HuH-7.5 (cell line): ENCODE measurements at regions not wholly inside any gene's neighbourhood (a gene's known extent, or its start where the extent isn't known, plus 50 kb on each side); places are given as distances from the start of the nearest gene placed in this dataset.

Source experiments
- DNase-seq: peaks from one replicate; pipeline ENCODE4 v3.0.0; 2011; ENCODE audit warnings: low spot score

DNA sequence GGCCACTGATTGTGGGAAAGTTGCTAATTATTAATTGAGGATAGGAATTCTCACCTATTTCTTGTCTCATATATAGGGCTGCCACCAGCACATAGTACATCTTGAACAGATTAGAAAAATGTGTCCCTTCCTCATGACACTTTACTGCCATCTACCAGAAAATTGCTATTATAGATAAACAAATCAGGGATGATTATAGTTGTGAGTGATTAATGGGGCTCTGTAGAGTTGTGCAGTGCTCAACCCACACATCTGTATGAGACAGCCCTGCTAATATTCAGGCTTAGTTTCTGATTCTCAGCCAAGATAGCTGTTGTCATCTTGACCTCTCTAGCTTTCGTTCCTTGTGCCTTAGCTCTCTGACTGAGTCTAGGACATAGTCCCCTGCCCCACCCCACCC, 373.3 kb downstream of the TLE4 start:
- DNase-seq, result no peak

- no peak for DNase-seq
Measured at GRCh38 chr9:79940919-79941318, 369.2 kb downstream of the TLE4 start.

DNA sequence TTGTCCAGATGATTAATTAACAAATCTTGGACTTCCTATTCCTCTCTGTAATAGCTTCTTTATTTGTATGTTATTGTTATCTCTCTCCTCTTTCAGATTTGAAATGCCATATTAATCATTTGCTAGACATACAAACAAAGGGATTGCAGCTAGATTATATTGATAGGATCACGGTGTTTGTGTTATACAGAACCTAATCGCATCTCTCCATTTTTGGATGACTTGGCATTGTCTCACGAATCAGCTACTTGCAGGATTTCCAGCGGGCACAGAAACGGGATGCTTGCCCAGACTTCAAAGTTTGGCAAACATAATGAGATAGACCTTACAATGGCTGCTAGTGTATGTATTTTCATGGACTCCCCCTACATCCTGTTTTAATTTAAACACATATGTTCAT, 368.1 kb downstream of the TLE4 start:
- no peak for DNase-seq

- DNase-seq, result no peak
Measured at GRCh38 chr9:79936336-79936735, 364.6 kb downstream of the TLE4 start.

- no peak for DNase-seq
Measured at GRCh38 chr9:79929285-79929684, 357.5 kb downstream of the TLE4 start.

- DNase-seq, result no peak
Measured at GRCh38 chr9:79928661-79929223, 357.0 kb downstream of the TLE4 start.

DNA sequence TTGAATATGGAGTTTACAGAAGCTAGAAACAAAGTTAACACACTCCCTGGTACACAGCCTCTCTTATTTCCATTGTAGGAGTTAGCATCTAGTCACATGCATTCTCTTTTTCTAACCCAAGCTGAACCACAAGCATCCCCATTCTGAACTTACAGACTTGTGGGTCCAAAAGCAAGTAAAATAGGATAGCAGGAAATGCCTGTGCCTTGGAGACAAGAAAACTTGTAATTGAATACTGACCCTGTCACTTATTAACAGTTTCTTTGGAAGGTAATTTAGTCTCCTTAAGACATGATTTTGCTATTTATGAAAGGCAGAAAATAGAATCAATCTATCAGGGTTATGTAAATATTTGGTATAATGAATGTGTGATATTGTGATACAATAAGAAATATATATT, 353.6 kb downstream of the TLE4 start:
- no peak for DNase-seq

- DNase-seq, result no peak
Measured at GRCh38 chr9:79924836-79925235, 353.1 kb downstream of the TLE4 start.

DNA sequence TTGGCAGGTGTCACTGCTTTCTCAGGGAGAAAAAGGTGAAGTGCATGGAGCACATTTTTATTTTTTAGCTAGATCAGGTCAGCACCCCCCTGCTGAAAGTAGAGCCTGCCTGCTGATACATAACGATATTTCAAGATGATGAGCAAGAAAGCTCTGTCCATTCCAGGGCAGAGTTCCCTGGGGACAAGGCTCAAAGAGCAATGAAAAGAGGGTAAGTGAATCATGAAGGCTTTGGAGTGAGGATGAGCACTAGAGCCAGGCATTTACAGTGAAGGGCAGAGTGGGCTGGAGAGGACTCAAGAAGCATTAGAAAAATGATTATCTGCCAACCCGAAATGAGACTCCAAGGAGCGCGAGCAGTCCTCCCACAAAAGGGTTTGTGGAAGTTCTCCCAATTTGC, 345.7 kb downstream of the TLE4 start:
- no peak for DNase-seq

DNA sequence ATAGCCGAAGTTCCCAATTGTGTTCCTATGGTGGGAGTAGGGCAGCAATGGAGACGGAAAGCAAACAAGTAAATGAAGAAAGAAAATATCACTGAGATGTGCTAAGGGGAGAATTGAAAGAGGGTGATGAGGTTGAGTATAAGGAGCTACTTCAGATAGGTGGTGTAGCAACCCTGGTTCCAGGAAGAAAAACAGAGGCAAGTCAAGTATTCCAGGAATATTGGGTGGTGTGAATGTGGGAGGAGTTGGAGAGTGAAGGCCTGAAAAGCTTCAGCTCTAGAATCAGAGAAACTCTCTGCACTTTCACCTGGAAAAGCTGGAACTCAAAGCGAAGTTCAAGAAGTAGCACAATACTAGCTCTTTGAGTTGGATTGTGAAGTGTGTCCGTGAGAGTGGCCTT, 342.1 kb downstream of the TLE4 start:
- DNase-seq, result no peak

DNA sequence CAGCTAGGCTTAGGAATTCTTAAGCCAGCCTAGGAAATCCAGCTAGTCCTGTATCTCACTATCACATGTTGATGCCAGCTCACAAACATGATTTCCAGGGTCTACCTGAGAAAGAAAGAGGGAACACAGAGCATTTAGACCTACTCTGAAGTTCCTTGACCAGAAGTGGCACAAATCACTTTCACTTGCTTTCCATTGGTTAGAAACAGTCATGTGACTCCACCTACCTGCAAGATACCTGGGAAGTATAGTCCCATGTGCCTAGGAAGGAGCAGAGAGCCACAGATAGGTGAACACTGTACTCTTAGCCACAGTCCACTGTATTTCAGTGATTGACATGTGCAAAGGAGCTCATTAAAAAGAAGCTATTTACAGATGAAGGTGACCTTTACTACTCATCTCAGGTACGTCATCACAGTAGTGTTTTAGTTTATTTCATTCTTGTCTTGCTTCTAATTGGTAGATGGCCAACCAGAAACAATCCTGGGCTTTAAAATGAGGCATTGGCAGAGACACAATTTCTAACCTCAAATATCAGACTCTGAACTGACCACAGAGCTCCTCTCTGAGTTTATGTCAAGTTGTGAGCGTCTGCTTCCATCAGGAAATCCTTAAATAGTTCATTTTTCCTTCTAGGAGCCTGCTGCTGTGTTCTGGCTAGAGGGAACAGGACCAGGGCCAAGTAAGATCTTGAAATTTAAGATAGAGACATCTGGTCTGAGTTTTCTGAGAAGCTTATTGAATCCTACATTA, 340.7 kb downstream of the TLE4 start:
- DNase-seq, result no peak

DNA sequence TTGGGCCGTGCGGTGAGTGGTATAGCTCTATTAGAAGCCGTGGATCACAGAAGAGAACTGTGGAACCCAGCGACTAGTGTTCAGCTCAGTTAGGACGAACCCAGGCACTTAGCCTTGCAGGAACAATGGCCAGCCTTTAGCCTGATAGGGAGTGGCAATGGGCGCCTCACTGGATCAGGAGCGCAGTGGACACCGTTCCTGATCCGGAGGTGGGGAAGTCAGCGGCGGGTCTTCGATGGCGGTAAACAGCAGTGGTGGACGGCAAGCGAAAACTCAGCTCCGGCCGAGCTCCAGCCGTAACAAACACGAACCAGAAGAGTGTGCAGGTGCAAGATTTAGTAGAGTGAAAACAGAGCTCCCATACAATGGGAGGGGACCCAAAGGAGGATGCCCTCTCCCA, 340.0 kb downstream of the TLE4 start:
- no peak for DNase-seq

GRCh38 chr9:79902825-79903600, 331.2 kb downstream of the TLE4 start:
- DNase-seq, result no peak

DNA sequence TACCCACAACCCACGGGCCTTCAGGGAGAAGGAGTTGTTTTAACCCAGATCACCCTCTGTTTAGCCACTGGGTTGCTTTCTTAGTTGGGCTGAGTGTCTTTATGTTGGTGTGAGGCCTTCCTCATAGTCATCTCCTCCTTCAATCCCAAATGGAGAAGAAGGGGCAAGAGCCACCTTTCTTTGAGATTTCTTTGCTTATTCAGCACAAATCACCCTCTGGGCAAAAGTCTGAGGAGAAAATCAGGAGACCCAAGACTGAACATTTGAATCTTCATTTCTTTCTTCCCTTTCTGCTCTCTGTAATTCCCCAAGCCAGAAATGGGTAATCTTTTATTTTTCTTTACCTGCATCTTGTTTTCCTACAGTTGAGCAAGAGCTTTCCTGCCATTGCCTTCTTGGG, 329.0 kb downstream of the TLE4 start:
- no peak for DNase-seq

DNA sequence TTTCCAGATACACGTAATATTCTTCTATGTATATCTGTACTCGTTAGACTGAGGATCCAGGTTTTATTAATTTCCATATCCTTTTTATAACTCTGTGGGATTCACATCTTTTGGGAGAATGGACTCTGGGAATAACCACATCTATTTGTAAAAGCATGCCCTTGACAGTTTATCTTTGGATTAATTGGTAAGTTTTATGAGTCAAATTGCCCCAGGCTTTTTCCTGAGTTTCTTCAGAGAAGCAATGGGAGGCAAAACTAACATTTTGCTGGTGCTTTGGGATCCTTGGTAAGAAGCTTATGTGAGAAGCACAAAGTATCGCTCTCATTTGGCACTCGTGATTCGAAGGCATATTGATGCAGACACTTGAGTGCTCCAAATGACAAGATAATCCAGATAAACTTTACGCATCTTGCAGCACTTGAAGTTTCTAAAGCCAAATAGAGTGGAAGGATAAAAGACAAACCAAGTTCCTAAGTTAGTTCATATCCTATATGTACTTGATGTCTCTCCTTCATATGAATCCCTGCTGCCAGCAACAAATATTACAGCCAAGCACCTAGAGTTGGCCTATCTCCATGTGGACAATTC, 324.7 kb downstream of the TLE4 start:
- DNase-seq, result no peak

DNA sequence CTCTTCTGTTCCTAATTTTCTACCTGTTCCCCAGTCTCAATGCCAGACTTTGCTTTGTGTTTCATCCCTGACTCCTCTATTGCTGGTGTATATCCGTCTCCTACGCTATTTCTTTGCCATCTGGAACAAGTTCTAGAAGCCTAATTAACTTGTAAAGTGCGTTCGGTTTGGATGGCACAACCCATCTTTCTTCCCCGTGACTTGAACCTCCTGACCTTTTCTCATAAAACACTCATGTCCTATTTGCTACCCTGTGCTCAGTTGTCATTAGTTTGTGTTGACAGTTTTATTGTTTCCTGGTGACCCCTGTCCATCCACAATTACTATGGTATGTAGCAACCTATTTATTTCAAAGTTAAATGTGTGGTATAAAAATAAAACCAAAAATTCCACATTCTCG, 323.5 kb downstream of the TLE4 start:
- no peak for DNase-seq

GRCh38 chr9:79889369-79889768, 317.6 kb downstream of the TLE4 start:
- DNase-seq, result no peak

GRCh38 chr9:79885093-79885857, 313.5 kb downstream of the TLE4 start:
- DNase-seq, result no peak

DNA sequence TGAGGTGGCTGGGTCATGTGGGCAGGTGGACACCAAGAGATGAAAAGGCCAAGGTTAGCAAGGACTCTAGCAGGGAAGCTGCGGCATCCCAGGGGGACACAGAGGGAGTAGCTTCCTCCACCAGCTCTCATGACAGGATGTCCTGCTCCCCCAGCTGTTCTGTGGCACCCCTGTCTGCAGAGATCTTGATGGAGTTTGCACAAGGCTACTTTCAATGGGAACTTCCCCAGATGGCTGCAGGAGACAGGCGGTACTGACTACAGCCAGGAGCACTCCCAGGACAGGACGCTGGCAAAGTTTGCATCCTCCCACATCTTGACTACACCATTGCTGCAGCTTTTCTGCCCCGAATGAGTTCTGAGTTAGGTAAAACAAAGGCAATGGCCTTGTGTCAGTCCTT, 312.8 kb downstream of the TLE4 start:
- DNase-seq, result no peak

DNA sequence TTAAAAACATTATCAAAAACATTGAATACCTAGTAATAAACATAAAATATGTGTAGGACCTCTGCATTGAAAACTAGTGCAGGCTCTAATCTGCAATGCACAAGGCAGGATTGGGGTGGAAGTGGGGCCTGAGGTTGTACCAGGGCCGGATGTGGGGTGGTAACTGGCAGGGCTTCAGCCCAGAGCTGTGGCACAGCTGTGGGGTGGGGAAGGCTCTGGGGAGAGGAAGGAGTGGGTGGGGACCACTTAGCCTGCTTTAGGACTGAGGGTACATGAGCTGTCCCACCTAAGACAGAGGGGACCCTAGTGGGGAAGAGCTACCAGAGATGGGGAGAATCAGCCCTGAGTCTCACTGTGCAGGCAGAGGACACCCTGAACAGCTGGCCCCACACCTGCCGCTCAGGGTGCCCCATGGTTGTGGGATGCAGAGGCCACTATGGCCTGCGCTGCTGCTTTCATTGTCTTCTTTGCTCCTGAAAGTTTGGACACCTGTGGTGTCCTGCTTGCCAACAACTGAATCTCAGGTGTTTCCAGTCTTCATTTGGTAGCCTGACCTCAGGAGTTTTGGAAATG, 311.4 kb downstream of the TLE4 start:
- no peak for DNase-seq

DNA sequence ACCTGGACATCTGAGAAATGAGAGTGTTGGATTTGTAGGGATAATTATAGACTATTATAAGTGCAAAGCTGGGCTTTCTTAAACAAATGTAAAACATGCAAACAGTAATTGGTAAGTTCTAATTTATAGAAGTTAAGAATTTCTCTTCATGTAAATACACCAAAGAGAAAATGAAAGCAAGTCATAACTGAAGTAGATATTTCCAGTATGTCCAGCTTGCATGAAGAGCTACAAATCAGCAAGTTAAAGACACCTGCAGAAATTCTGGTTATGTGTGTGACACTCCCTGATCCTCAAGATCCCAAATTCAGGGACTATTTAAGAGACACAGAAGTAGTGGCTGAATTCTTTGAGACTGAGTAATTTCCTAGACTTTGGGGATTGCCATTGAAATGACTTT, 308.9 kb downstream of the TLE4 start:
- no peak for DNase-seq
